Testis (tissue), 2 donors: ENCODE measurements at regions not wholly inside any gene's neighbourhood (a gene's known extent, or its start where the extent isn't known, plus 50 kb on each side); places are given as distances from the start of the nearest gene placed in this dataset.

ENCODE experiments used
- CTCF ChIP-seq, 3 experiments: fragments of 450-650 bp in 2 of 3; fragments of 200-600 bp in 1 of 3; sonication (generic) in 1 of 3; IDR thresholded peaks; one replicate each; pipeline ENCODE4 v1.5.1; 2016 to 2019; ENCODE audit warnings: antibody characterized with exemption in 3 of 3, mild to moderate bottlenecking in 2 of 3, moderate library complexity in 1 of 3
- POLR2A ChIP-seq: fragments of 450-650 bp; IDR thresholded peaks from one replicate; pipeline ENCODE4 v1.6.1; 2017; ENCODE audit warnings: antibody characterized with exemption, mild to moderate bottlenecking, moderate library complexity

GRCh38 chr14:104295681-104296387, 157.4 kb downstream of the KIF26A start:
- TF ChIP-seq CTCF (IDR thresholded peaks at IDR 0.05) (no peak), POLR2A (no peak)
